OCI-LY7 (cell line): ENCODE measurements at regions not wholly inside any gene's neighbourhood (a gene's known extent, or its start where the extent isn't known, plus 50 kb on each side); places are given as distances from the start of the nearest gene placed in this dataset.

ENCODE experiments used
- EZH2phosphoT487 ChIP-seq: fragments of 200-600 bp; sonication (generic); IDR thresholded peaks from 2 replicates; pipeline ENCODE4 v1.6.1; 2018; ENCODE audit warnings: low read depth, borderline replicate concordance, mild to moderate bottlenecking, mixed run types, antibody characterized with exemption, low read length, moderate library complexity, mixed read lengths
- TF ChIP-seq, protein P1 (sequence below): fragments of 200-600 bp; sonication (generic); conservative IDR thresholded peaks from 2 replicates; pipeline ENCODE4 v1.5.1; 2014; ENCODE audit warnings: mild to moderate bottlenecking, antibody characterized with exemption, low read length, moderate library complexity, mixed read lengths

DNA sequence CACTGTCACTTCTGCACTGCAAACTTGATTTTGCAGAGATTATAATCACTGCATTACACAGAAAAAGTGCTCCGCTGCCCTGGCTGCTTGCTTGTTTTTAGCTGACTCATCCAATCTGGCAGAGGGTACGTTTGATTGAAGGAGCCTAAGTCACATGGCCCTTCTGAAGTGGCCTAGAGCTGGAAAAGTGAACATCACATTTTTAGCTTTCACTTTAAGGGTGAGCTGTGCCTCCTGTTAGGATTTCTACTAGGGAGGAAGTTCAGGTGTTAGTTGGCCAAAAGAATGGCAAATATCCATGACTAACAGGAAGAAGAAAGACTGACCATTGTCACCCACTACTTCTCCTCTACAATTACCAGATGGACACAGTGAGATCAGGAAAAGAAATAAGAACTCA lies 889.1 kb upstream of the MAP3K7 start:
- TF ChIP-seq, protein P1, sequence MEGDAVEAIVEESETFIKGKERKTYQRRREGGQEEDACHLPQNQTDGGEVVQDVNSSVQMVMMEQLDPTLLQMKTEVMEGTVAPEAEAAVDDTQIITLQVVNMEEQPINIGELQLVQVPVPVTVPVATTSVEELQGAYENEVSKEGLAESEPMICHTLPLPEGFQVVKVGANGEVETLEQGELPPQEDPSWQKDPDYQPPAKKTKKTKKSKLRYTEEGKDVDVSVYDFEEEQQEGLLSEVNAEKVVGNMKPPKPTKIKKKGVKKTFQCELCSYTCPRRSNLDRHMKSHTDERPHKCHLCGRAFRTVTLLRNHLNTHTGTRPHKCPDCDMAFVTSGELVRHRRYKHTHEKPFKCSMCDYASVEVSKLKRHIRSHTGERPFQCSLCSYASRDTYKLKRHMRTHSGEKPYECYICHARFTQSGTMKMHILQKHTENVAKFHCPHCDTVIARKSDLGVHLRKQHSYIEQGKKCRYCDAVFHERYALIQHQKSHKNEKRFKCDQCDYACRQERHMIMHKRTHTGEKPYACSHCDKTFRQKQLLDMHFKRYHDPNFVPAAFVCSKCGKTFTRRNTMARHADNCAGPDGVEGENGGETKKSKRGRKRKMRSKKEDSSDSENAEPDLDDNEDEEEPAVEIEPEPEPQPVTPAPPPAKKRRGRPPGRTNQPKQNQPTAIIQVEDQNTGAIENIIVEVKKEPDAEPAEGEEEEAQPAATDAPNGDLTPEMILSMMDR: no peak
- TF ChIP-seq EZH2phosphoT487: no peak
